ENCODE measurements at regions not wholly inside any gene's neighbourhood (a gene's known extent, or its start where the extent isn't known, plus 50 kb on each side); places are given as distances from the start of the nearest gene placed in this dataset.

GRCh38 chr21:15660423-15660804 is 69.4 kb upstream of the USP25 start:
- TF ChIP-seq CTCF (conservative IDR thresholded peaks at IDR 0.05; ENCODE audit: low read length) (no peak), EZH2phosphoT487 (IDR thresholded peaks at IDR 0.05; ENCODE audit: borderline replicate concordance, low read depth, low read length) (no peak)

Data from OCI-LY7 (cell line).